GM18502 (cell line): ENCODE measurements at regions not wholly inside any gene's neighbourhood (a gene's known extent, or its start where the extent isn't known, plus 50 kb on each side); places are given as distances from the start of the nearest gene placed in this dataset.
A peak's percentile ranks its signal among the peaks of the same experiment; 100 is the strongest.

ENCODE experiments used
- ATAC-seq: cut with Tn5 transposase; IDR thresholded peaks from one replicate; pipeline ENCODE4 v1.9.1; 2021; ENCODE audit warnings: mild to moderate bottlenecking; ENCODE audit not compliant: unreplicated experiment, poor library complexity

DNA sequence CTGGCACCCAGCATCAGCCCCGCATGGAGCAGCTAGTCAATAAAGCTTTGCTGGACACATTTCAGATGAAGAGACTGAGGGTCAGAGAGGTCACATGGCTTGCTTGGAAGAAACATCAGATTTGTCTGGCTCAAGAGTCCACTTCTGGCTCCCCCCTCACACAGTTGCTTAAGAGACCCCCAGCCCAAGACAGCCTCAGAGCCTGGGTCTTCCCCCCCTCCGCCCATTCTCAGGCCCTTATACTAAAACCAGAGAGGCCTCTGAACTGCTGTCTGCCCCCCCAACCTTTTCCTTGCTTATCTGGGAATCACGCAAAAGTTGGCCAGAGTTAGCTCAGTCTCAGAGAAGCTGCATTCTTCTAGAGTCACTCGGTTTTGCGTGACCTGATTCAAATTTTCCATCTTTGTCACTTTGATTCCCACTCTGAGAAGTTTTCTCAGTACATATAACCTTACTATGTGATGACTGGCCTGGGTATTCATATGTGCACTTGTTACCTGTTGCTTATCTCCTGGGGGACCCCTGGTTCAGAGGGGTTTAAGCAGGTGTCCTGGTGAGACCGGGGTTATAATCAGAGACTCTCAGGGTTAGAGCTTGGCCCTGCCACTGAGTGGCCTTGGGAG lies 145.4 kb upstream of the IER5L start:
- no peak for ATAC-seq

DNA sequence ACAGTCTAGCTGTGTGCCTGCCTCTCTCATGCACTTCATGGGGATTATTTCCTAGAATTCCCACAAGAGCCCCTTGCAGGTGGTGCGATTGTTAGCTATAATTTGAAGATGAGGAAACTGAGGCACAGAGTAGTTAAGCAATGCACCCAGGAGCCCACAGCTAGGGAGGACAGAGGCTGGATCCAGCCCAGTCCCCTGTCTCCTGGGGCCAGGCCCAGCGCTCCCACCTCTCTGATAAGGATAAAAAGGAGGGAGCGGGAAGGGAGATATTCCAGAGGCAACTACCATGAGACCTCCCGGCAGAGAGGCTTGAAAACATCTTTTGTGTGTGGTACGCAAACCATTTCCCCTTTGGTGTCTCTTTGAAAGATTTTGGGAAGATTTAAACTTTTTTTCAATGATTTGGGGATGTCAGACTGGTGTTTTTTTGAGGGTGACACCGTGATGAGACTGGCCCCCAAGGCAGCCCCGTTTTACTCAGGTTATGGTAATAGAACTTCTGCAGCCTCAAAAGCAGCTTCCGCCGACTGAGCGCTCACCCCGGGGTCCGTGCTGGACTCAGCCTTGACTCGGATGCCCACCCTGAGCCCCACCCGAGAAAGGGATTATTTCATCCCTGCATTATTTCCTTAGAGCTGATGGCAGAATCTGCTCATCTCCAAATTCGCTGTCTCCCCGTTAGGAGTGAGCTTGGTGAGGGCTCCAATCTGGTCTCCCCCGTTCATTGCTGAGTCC lies 144.7 kb upstream of the IER5L start:
- no peak for ATAC-seq

DNA sequence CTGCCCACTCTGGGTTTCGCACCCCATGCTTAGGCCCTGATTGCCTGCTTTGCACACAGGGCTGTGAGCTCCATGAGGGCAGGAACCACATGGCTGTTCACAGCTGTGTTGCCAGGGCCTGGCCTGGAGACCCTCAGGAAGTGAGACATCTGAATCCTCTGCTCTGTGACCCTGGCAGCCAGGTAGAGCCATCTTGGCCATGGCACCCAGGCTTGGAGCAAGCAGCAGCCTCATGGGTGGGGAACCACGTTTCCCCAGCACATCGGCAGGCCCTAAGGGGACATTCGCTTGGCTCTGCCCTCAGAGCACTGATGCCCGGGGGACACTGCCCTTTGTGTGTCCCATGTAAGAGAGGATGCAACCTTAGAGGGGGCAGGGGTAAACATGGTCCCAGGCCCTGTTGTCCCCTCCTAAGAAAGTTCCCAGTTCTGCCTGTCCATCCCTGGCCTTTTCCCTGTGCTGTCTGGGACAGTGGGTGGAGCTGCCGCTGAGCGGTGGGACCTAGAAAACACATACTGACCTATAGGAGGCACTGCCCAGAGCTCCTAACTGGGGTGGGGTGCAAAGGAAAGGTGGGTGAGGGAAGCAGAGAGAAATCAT lies 144.1 kb upstream of the IER5L start:
- ATAC-seq, result no peak

DNA sequence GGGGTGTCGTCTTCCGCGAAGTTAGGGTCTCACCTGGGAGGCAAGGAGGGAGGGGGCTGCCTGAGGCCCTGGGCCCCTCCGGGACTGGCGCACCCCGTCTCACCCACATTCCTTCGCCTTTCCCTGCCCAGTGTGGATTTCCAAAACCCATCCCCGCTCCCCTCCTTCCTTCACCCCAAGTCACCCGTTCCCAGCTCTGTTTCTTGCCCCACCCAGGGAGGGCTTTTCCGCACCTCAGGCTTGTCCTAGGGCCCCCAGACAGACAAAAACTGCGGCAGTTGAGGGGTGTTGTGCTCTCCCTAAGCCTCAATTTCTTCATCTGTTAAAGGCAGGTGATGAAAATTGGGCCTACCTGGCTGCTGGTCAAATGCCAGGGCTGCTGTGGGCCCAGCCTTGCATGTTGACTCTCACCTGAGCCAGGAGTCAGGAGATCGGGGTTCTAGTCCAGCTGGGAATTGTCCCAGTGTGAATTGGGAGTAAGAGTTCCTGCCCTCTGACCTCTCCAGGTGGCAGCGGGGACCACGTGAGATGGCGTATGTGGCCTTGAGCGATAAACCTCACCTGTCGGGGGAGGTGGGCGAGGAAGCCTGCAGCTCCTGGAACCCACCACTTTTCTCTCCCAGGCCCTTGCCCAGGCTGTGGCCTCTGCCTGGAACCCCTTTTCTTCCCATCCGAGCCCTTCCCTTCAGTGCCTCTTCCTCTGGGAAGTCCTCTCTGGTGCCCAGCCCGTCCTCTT lies 143.4 kb upstream of the IER5L start:
- ATAC-seq, result no peak

DNA sequence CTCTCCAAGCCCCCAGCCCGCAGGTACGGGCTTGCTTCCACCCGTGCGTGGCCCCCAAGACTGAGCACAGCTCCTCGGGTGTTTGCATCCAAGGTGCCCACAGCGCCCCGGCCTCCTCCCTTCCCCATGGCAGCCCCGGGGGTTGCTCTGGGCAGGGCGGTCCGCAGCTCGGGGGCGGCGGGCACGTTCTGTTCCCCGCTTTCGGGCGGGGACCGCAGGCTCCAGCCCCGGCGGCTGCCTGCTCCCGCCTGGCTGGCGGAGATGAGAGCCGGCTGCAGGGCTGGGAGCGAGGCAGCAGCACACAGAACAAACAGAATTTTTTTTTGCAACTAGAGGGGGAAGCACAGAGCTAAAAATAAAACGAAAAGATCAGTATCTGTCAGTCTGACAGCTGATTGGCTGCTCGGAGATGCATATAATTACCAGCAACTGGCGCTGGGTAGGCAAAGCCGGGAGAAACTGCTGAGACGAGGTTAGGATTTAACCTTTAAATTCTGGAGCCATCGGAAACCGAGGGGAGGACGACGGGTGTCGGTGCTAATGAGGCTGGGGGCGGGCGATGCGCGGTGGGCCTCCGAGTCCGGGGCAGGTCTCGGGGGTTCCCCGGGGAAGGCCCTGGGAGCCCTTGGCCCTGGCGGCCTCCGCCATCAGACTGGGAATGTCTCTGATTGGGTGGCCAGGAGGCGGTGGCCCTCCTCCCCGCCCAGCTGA lies 142.7 kb upstream of the IER5L start:
- peak; percentile 76 for ATAC-seq

DNA sequence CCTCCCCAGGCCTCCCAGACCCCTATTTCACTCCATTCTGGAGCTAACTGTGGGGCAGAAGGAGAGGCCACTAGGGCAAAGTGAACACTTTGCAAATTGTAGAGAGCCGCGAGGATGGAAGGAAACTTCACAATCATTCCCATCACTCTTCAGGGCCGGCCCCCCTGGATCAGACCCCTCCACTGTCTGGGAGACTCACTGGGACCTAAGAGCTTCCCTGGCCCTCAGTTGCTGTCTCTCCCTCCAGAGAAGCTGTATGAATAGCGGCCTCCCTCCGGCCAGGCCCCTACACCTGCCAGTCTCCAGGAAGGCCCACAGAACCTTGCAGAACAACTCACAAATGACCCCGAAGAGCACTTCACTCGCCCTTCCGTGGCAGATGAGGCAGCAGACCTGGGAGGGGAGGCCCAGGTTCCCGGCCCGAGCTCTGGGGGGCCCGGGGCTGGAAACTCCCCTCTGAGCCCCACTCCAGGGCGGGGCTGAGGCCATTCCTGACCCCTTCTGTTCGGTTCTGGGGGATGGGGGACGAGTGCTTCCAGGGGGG lies 141.9 kb upstream of the IER5L start:
- peak; percentile 16 for ATAC-seq

DNA sequence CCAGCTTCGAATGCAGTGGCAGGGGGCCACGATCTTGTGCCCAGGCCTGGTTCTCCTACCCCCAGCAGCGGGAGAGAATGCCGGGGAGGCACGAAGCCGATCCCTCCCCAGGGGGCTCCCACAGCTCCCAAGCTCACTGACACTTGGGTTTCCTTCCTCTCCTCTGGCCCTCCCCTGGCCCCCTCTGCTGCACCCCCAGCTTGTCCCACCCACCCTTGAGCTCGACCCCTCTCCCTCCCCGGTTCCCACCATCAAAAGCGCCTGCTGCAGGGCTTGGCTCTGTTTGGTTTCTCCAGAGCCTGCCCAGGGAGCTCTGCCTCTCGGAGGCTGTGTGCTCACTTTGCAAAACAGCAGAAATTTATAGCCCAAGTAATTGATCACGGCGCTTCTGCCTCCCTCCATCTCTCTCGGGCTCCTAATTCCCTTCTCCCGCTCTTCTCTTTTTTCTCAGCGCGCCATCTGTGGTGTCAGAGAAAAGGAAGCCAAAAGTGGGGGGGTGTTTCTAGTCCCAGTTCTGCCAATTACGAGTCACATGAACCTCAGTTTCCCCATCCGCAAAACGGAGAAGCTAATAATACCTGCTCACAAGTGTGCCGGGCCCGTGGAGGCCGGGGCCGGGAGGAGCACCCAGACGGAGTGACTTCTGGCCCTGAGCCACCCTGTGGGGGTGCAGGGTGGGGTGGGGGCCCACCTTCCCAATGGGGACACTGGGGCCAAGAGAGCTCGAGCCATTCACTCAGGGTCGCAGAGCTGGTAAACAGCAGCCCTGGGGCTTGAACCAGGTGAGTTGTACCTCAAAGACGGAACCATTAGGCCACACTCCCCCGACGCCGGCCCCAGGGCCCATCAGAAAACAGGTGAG lies 141.2 kb upstream of the IER5L start:
- no peak for ATAC-seq

DNA sequence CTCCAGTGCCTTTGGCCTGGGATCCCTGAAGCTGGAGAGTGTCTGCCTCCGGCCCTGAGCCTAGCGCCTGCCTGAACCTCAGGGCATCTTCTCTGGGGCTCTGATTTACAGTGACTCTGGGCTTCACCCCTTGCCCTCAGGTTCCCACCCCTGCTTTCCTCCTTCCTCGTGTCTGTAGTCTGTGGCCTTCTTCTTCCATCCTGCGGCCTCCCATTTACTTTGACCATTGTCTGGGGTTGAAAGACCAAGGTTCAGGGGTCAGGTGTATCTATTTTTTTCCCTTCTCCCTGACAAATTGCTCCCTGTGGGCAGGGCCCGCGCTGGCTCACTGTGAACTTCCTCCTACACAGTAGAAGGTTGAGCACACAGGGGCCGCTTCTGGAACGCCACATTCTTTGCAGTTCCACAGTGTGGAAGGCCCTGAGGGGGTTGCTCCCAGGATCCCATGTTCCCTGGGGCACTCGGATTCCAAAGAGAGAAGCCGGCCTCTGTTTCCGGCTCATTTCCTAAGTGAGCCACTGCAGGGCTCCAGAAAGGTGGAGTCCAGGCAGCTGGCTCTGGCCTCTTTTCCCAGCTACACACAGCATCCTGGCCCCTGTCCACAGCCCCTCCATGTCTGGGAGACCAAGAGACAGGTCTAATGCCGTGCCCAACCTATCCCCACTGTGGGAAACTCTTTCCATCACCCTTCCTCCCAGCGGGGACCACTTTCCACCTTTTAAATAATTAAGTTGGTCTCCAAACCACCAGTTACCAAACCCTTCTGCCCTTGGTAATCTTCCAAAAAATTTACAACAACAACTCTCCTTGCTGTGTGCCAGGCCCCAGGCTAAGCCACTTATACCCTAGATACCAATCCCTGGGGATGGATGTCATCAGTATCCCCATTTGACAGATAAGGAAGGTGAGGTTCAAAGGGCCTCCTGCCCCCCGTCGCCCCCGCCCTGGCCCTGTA lies 140.3 kb upstream of the IER5L start:
- ATAC-seq, result no peak

DNA sequence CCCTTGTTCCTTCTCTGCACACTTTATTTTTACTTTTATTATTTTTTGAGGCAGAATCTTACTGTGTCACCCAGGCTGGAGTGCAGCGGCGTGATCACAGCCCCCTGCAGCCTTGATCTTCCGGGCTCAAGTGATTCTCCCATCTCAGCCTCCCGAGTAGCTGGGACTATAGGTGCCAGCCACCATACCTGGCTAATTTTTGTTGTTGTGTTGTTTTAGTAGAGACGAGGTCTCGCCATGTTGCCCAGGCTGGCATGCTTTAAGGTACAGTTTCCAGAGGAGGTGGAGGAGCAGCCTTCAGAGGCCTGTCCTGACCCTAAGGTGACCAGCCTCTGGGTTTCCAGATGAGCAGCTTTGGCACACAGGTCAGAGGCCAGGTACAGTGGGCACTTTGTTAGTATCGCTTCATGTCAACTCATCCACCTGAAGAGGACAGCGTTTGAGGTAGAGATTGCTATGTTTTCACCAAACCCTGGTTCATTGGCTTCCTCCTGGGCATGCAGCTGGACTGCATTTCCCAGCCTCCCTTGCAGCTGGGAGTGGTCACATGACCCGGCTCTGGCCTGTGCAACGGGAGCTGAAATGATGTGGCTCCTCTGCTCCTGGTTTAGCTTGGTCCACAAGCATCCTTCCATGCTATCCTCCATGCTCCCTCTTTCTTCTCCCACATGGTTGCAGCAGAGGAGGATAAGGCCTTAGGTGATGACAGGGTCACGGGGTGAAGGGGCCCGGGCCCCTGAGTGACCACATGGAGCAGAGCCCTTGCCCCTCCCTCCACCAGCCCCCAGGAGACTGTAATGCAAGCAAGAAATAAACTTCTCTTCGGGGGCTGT lies 139.3 kb upstream of the IER5L start:
- no peak for ATAC-seq

DNA sequence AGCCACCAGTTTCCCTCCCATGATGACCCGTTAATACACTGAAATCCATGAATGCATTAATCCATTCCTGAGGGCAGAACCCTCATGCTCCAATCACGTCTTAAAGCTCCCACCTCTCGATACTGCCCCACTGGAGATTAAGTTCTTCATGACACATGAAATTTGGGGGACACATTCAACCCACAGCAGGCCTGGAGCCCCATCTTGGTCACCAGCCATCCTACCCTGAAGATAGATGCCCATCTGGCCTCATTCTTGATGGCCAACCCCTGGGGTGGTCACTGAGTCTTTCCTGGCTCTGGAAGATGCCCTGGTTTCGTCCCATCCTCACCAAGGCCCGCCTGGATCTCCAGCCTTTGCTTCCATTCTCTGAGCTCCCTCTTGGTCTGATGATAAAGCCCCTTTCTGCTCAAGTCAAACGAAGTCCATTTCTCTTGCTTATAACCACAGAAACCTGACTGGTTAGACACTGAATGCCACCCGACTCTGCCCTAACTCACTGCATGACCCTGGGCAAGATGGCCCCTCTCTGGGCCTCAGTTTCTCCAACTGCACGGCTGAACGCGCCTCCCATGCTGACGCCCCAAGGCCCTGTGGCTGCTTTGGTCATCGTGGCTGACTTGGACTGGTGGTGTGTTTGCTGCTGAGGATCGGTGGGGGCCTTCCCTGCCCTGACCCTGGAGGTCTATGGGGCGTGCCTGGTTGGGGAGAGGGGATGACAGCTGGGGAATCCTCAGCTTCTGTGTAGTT lies 138.4 kb upstream of the IER5L start:
- no peak for ATAC-seq

DNA sequence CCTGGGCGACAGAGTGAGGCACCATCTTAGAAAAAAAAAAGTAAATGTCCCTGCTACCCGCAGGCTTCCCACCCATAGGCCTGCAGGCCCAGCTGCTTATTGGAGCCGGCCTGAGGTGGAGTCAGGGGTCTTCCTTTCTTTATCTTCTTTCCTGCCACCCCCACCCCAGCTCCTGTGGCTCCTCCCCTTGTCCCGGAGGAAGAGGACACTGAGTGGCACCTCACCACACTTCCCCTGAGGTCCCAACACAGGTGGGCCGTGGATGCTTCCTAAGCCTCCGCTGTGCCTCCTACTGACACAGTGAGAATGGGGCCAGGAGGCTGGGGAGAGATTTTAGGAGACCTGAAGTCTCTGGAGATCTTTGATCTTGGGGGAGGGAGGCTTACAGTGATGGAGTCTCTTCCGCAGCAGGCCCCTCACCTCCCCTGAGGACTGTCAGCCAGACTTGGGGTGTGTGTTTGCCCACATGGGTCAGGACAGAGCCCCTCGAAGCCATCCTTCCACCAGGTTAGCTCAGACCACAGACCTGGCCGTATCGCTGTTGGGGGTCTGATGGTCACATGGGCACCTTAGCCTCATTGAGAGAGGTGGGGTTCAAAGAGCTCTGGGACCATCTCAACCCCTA lies 135.4 kb upstream of the IER5L start:
- no peak for ATAC-seq

DNA sequence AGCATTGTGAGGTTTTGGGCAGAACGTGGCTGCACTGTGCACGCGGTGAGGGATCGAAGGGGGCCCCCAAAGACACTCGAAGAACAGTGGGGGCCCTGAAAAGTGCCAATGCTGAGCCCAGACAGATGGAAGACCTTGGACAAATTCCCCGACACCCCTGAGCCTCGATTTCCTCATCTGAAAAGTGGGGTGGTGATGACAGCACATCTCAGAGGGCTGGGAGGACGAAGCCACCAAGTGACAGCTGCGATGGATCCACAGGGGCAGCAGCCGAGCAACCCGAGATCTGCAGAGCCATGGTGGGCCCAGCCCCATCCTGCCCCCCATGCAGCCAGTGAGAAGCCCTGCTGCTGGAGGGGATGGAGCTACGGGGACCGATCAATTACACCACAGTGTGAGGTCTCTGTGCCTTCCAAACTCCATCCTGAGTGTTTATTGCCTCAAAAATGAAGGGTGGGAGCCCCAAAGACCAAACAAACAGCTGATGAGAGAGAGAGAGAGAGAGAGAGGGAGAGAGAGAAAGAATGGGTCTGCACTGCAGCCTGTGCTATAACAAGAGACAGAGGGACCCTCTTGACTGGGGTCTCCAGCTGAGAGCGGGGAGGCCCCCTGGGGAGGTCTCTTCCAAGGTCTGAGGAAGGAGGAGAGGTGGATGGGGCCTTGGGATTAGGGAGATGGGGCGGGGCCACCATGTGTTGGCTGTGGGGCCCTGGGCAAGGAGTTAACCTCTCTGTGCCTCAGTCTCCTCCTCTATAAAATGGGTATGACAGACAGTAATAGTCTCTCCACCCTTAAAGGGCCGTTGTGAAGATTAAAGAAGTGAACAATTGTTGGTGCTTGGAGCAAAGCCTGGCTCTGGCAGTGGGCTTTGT lies 134.4 kb upstream of the IER5L start:
- no peak for ATAC-seq

DNA sequence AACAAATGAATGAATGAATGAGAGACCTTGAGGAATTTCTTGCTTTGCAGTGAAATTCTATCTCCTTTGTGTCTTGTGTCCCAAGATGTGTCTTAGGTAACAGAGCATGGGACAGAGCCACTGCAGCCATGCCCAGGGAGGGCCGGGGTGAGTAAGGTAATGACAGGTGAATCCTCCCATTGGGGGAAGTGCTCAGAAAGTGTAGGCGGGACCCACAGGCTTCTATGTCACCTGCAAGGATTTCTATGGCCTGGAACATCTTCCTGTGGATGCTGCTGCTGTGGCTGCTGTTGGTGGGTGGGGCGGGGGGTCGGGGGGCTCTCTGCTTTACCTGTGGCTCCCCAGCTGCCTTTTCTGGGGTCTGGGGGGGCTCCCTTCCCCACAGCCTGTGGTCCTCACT lies 133.6 kb upstream of the IER5L start:
- no peak for ATAC-seq

DNA sequence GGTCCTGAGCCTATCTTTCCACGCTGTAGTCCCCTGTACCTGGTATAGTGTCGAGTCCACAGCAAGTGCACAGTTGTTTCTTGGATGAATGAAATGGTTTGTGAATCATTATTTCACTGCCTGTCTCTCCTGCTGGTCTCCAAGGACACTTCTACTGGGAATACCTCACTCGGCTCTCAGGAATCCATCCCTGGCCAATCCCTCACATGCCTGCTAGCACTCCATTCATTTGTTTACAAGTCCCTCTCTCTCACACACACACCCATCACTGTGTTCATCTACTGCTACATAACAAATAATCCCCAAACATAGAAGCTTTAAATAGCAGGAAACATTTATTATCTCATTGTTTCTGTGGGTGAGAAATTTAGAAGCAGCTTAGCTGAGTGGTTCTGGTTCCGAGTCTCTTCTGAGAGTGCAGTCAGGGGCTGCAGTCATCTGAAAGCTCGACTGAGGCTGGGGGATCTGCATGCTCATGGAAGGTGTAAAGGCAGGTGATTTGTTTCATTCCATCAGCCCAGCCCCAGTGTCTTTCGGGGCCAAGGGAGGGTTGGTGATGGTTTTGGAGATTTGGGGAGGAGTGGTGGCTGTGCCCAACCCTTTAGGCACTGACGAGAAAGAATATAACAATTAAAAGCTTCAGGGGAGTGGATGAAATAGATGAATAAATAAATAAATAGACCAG lies 132.7 kb upstream of the IER5L start:
- ATAC-seq, result no peak

DNA sequence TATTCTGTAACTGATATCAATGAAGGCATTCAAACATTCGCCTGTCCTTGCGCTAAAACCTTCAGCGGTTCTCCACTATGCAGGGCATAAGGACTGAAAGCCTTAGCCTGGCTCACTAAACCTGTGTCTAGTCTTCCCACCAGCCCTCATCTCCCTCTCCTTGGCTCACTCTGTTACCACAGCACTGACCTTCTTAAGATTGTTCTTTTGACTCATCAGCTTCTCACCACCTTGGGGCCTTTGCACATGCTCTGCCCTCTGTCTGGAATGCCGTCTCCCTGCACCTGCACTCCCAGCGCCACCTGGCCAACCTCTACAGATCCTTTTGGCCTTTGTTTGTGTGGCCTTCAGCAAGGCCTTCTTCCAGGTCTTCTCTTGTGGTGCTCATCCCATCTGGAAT lies 131.8 kb upstream of the IER5L start:
- ATAC-seq, result no peak
